MM.1S (cell line): ENCODE measurements at regions not wholly inside any gene's neighbourhood (a gene's known extent, or its start where the extent isn't known, plus 50 kb on each side); places are given as distances from the start of the nearest gene placed in this dataset.

Experiments used
- CTCF ChIP-seq: fragments of 300-600 bp; sonication (generic); IDR thresholded peaks from 2 replicates; pipeline ENCODE4 v1.5.1; 2016; ENCODE audit warnings: antibody characterized with exemption, low read length, mixed read lengths
- EZH2 ChIP-seq: fragments of 300-600 bp; sonication (generic); optimal IDR thresholded peaks from 2 replicates; pipeline ENCODE3; 2017; ENCODE audit warnings: low read depth, mild to moderate bottlenecking, antibody characterized with exemption, low read length, mixed read lengths

- TF ChIP-seq CTCF (no peak), EZH2 (no peak)
Observed at GRCh38 chr6:30799210-30799609, 54.9 kb upstream of the IER3 start.
